A673 (cell line): ENCODE measurements at regions not wholly inside any gene's neighbourhood (a gene's known extent, or its start where the extent isn't known, plus 50 kb on each side); places are given as distances from the start of the nearest gene placed in this dataset.

ENCODE experiments used
- BruUV-seq: library from RNA; stranded (reverse); fragments of 400-500 nt; replicated peaks from 2 replicates; lab custom pipeline; 2021; lab: Mats Ljungman, UMichigan
- CTCF ChIA-PET: fragments of 300-600 bp; sonication (Branson Sonifier 250); formaldehyde crosslinking; loops from one replicate; lab custom pipeline; 2022; ENCODE audit warnings: antibody characterized with exemption; lab: Charles Lee
- POLR2A ChIA-PET: fragments of 300-600 bp; sonication (Branson Sonifier 250); formaldehyde crosslinking; loops from one replicate; lab custom pipeline; 2022; ENCODE audit warnings: antibody characterized with exemption; ENCODE audit not compliant: low non-redundant PET; lab: Charles Lee
- DNase-seq: peaks from one replicate; pipeline ENCODE4 v3.0.0-alpha.2; 2015; ENCODE audit warnings: low spot score
- H3K27ac ChIP-seq: fragments of 200-600 bp; sonication (generic); 2 replicates; pipeline ENCODE4 v1.5.1; 2016; ENCODE audit warnings: mixed run types, low read depth, mild to moderate bottlenecking, mixed read lengths, antibody characterized with exemption, low read length; ENCODE audit not compliant: poor library complexity, severe bottlenecking
- H3K27me3 ChIP-seq: fragments of 200-600 bp; sonication (generic); replicated peaks from 2 replicates; pipeline ENCODE4 v1.6.1; 2017; ENCODE audit warnings: mixed run types, low read depth, mild to moderate bottlenecking, mixed read lengths, antibody characterized with exemption, low read length; ENCODE audit not compliant: insufficient read depth, poor library complexity
- H3K36me3 ChIP-seq: fragments of 200-600 bp; sonication (generic); 2 replicates; pipeline ENCODE4 v1.6.1; 2016; ENCODE audit warnings: mixed run types, mild to moderate bottlenecking, mixed read lengths, antibody characterized with exemption, low read length; ENCODE audit not compliant: insufficient read depth, poor library complexity, severe bottlenecking
- H3K4me1 ChIP-seq: fragments of 200-600 bp; sonication (generic); 2 replicates; pipeline ENCODE4 v1.6.1; 2017; ENCODE audit warnings: mixed run types, mild to moderate bottlenecking, mixed read lengths, antibody characterized with exemption, low read length; ENCODE audit not compliant: insufficient read depth, poor library complexity, severe bottlenecking
- H3K4me3 ChIP-seq: fragments of 200-600 bp; sonication (generic); 2 replicates; pipeline ENCODE4 v1.5.1; 2016; ENCODE audit warnings: low read depth, mixed run types, mild to moderate bottlenecking, mixed read lengths, low read length; ENCODE audit not compliant: poor library complexity, severe bottlenecking
- H3K9me3 ChIP-seq: fragments of 200-600 bp; sonication (generic); 2 replicates; pipeline ENCODE4 v1.6.1; 2016; ENCODE audit warnings: mixed run types, low read depth, mild to moderate bottlenecking, mixed read lengths, antibody characterized with exemption, low read length; ENCODE audit not compliant: poor library complexity, severe bottlenecking
- CTCF ChIP-seq: fragments of 300-800, 200-600 bp; sonication (generic); conservative IDR thresholded peaks from 2 replicates; pipeline ENCODE4 v1.5.1; 2017; ENCODE audit warnings: low read depth, mild to moderate bottlenecking, antibody characterized with exemption, low read length, moderate library complexity, mixed read lengths
- EZH2 ChIP-seq: fragments of 200-600 bp; sonication (generic); IDR thresholded peaks from 2 replicates; pipeline ENCODE4 v1.6.1; 2017; ENCODE audit warnings: borderline replicate concordance, low read depth, mild to moderate bottlenecking, mixed read lengths, antibody characterized with exemption, low read length; ENCODE audit not compliant: poor library complexity, severe bottlenecking
- intact Hi-C: fragments of 100-400 bp; cut with micrococcal nuclease; formaldehyde crosslinking; loops from one replicate; pipeline ENCODE4 v1.10.0; 2022; ENCODE audit not compliant: unreplicated experiment

- Histone ChIP-seq H3K36me3 (no peaks in the 10 kb centered on the region), H3K9me3 (no peaks in the 10 kb centered on the region), H3K4me3 (no peak overlapping the region), H3K27me3 (peaks cover 9% of the 10 kb centered on the region), H3K27ac (no peak overlapping the region), H3K4me1 (no peaks in the 10 kb centered on the region)
- no peak for TF ChIP-seq CTCF
- TF ChIP-seq EZH2: no peak
- POLR2A ChIA-PET: no interaction called here
- intact Hi-C loops: no loop called here
- no TSS peak for BruUV-seq
- no peak for DNase-seq
- CTCF ChIA-PET: no interaction called here
Observed at GRCh38 chr4:176631611-176632010, 161.1 kb downstream of the VEGFC start.
